ENCODE measurements at regions not wholly inside any gene's neighbourhood (a gene's known extent, or its start where the extent isn't known, plus 50 kb on each side); places are given as distances from the start of the nearest gene placed in this dataset.
"Not testable (repeated sequence)": the region's sequence is repeated elsewhere in the genome, so short reads cannot be mapped to it uniquely, and the experiment has no call there.

GRCh38 chr3:152153115-152153514 is 115.6 kb upstream of the MBNL1 start:
- not testable (repeated sequence) for TF ChIP-seq MAX (IDR thresholded peaks at IDR 0.05; ENCODE audit: low read depth); CHD2 (IDR thresholded peaks at IDR 0.05; ENCODE audit: low read length, partially characterized antibody); CTCF (IDR thresholded peaks at IDR 0.05); REST (IDR thresholded peaks at IDR 0.05; ENCODE audit: low read depth, low read length)
